ENCODE measurements at regions not wholly inside any gene's neighbourhood (a gene's known extent, or its start where the extent isn't known, plus 50 kb on each side); places are given as distances from the start of the nearest gene placed in this dataset.

- TF ChIP-seq, protein P1, sequence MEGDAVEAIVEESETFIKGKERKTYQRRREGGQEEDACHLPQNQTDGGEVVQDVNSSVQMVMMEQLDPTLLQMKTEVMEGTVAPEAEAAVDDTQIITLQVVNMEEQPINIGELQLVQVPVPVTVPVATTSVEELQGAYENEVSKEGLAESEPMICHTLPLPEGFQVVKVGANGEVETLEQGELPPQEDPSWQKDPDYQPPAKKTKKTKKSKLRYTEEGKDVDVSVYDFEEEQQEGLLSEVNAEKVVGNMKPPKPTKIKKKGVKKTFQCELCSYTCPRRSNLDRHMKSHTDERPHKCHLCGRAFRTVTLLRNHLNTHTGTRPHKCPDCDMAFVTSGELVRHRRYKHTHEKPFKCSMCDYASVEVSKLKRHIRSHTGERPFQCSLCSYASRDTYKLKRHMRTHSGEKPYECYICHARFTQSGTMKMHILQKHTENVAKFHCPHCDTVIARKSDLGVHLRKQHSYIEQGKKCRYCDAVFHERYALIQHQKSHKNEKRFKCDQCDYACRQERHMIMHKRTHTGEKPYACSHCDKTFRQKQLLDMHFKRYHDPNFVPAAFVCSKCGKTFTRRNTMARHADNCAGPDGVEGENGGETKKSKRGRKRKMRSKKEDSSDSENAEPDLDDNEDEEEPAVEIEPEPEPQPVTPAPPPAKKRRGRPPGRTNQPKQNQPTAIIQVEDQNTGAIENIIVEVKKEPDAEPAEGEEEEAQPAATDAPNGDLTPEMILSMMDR (IDR thresholded peaks at IDR 0.05), result no peak
- Histone ChIP-seq H3K36me3 (no peaks in the 10 kb centered on the region), H3K27me3 (no peaks in the 10 kb centered on the region), H3K4me1 (peaks cover 0 to 29% (median 12%) of the 10 kb centered on the region in 9 donors), H3K9me3 (no peaks in the 10 kb centered on the region), H3K27ac (peak overlapping the region in 6 of 10 donors; percentile 4 to 70 (median 43)), H3K4me3 (no peak overlapping the region)
- intact Hi-C loops (cut with DNase I), result loop anchor here in 2 of 10 donors (5.0 to 10.0 kb wide), 2 partner anchors 389 to 1836 kb away; no protein-coding TSS in a partner anchor
- ATAC-seq, result no peak
- 86 to 93% methylated on average over 8 of the region's 8 CpGs for WGBS, 2 donors
- DNase-seq, result no peak
Measured at GRCh38 chr2:42846026-42846425, 53.6 kb upstream of the HAAO start.

DNA sequence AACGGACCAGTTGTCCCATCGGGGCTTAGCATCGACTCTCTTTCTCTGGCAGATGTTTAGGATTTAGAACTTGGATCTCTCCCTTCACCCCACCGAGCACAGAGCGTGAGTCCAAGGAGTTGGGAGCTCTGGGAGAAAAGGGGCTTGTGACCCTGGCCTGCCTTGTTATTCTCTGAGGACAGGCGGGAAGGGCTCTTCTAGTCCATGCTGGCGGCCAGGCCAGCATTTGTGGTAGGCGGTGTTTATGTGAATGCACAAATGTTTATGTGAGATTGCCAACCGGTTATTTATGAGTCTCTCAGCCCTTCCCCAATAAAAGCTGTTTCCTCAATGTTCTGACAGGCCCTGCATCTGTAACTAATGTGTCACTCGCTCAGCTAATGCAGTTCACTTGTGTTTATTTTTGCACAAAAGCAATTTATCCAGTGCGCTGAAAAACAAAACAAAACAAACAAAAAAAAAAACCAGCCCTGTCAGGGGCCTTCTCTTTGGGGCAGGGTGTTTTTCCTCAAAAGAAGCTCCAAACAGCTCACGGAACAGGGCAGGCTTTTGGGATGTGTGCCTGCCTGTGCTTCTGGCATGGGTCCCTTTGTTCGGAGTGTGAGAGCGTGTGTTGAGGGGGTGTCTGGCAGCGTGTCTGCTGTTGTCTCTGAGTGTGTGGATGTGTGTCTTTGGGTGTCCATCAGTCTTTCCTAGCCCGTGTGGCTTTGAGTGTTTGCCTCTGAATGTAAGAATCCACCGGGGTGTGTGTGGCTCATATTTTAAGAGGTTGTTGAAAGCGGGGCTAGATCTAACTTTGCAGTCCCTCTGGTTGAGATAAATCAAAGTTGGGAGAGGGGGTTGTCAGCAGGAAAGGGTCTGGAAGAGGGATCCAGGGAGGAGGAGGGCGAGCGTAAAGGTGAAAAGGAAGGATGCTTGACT, 52.8 kb upstream of the HAAO start:
- Histone ChIP-seq H3K9me3 (no peaks in the 10 kb centered on the region), H3K36me3 (no peaks in the 10 kb centered on the region), H3K4me3 (no peak overlapping the region), H3K27ac (peak overlapping the region in 8 of 10 donors; percentile 4 to 71 (median 44)), H3K4me1 (peaks cover 0 to 29% (median 12%) of the 10 kb centered on the region in 9 donors), H3K27me3 (no peaks in the 10 kb centered on the region)
- TF ChIP-seq, protein P1 (IDR thresholded peaks at IDR 0.05), result no peak
- no peak for DNase-seq
- intact Hi-C loops (cut with DNase I), result loop anchor here in 2 of 10 donors (5.0 to 10.0 kb wide), 2 partner anchors 390 to 1837 kb away; no protein-coding TSS in a partner anchor
- WGBS, 2 donors, result 62 to 69% methylated on average over 20 of the region's 20 CpGs
- ATAC-seq, result peak in 6 of 8 donors; percentile 12 to 60 (median 45)

DNA sequence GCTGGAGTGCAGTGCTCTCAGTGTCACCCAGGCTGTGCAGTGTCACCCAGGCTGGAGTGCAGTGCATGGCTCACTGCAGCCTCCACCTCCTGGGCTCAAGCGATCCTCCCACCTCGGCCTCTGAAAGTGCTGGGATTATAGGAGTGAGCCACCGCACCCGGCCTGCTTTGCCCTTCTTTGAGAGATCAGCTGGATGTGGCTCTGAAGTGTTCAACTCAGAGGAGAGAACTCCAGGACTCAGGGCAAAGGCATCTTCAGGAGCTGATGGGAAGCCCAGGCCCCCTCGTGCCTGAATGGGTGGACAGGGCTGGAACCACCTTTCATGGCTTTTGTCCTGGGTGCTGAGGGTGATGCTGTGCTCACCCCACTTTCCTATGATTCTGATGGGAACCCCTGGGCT, 52.0 kb upstream of the HAAO start:
- Histone ChIP-seq H3K9me3 (no peaks in the 10 kb centered on the region), H3K27me3 (no peaks in the 10 kb centered on the region), H3K27ac (peak overlapping the region in 7 of 10 donors; percentile 4 to 71 (median 43)), H3K4me1 (peaks cover 0 to 31% (median 12%) of the 10 kb centered on the region in 9 donors), H3K36me3 (no peaks in the 10 kb centered on the region), H3K4me3 (no peak overlapping the region)
- WGBS, 2 donors, result 91 to 94% methylated on average over 5 of the region's 5 CpGs
- TF ChIP-seq, protein P1 (IDR thresholded peaks at IDR 0.05), result no peak
- intact Hi-C loops (cut with DNase I), result loop anchor here in 1 of 10 donors (10.0 kb wide), 1 partner anchor 390 kb away; no protein-coding TSS in a partner anchor
- DNase-seq, result no peak
- no peak for ATAC-seq

DNA sequence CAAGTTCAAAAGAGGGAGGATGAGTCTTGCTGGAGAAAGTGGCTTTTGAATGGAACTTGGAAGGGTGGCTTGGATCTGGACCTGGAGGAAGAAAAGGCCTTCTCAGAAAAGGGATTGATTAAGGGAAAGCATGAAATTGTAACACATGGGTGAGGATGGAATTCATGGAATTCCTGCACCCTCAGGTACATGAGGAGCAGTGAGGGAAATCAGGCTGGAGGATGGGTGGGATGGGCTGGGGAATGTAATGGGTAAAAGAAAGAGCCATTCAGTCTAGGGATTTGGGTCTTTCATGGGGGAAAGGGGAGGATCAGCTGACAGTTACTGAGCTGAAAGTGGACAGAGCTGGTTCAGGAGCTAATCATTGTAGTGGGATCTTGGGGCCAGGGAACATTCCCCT, 51.2 kb upstream of the HAAO start:
- intact Hi-C loops (cut with DNase I), result loop anchor here in 1 of 10 donors (10.0 kb wide), 1 partner anchor 391 kb away; no protein-coding TSS in a partner anchor
- Histone ChIP-seq H3K9me3 (no peaks in the 10 kb centered on the region), H3K27ac (peak overlapping the region in 1 of 10 donors; percentile 70), H3K27me3 (no peaks in the 10 kb centered on the region), H3K4me1 (peaks cover 0 to 31% (median 12%) of the 10 kb centered on the region in 9 donors), H3K4me3 (no peak overlapping the region), H3K36me3 (no peaks in the 10 kb centered on the region)
- TF ChIP-seq, protein P1 (IDR thresholded peaks at IDR 0.05), result no peak
- no peak for DNase-seq
- ATAC-seq, result no peak

Measured in heart right ventricle (tissue), 16 donors.